D721Med (cell line): ENCODE measurements at regions not wholly inside any gene's neighbourhood (a gene's known extent, or its start where the extent isn't known, plus 50 kb on each side); places are given as distances from the start of the nearest gene placed in this dataset.

ENCODE experiments used
- DNase-seq: peaks from one replicate; pipeline ENCODE4 v3.0.0; 2011; ENCODE audit warnings: low spot score; ENCODE audit not compliant: insufficient read length
- FAIRE-seq: peaks from 2 replicates; lab custom pipeline; 2011; peaks lifted over from hg19 to GRCh38; lab: Jason Lieb, UNC
- CTCF ChIP-seq: IDR thresholded peaks from 2 replicates; pipeline ENCODE4 v1.5.1; 2012; ENCODE audit warnings: mild to moderate bottlenecking, control low read depth; ENCODE audit not compliant: insufficient read depth; ENCODE audit errors: missing control alignments

DNA sequence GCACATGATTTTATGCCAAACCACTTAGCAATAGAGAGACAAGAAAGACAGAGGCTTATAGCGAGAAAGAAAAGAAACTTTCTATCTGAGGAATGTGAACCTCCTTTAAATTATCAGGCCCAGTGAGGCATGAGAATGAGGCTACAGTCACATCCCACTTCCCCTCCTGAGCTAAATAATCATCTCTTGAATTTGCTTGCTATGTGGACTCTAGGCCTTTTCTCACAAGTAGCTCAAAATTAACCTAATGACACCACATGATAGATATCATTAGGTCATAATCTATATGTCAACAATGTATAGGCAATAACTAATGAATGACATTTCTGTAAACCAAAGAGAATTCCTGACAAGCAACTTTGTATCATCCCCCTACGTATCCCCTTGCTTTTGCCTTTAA, 301.5 kb upstream of the MGAT5 start:
- FAIRE-seq (no peak), DNase-seq (no peak)
- no peak for TF ChIP-seq CTCF

GRCh38 chr2:133952896-133953295, 301.0 kb upstream of the MGAT5 start:
- DNase-seq (no peak), FAIRE-seq (no peak)
- no peak for TF ChIP-seq CTCF

- no peak for TF ChIP-seq CTCF
- no peak for DNase-seq
- FAIRE-seq, result no peak
Measured at GRCh38 chr2:133953524-133953923, 300.3 kb upstream of the MGAT5 start.

- FAIRE-seq, result no peak
- no peak for TF ChIP-seq CTCF
- no peak for DNase-seq
Measured at GRCh38 chr2:133954636-133955035, 299.2 kb upstream of the MGAT5 start.

GRCh38 chr2:133955169-133955568, 298.7 kb upstream of the MGAT5 start:
- no peak for FAIRE-seq
- no peak for DNase-seq
- no peak for TF ChIP-seq CTCF

DNA sequence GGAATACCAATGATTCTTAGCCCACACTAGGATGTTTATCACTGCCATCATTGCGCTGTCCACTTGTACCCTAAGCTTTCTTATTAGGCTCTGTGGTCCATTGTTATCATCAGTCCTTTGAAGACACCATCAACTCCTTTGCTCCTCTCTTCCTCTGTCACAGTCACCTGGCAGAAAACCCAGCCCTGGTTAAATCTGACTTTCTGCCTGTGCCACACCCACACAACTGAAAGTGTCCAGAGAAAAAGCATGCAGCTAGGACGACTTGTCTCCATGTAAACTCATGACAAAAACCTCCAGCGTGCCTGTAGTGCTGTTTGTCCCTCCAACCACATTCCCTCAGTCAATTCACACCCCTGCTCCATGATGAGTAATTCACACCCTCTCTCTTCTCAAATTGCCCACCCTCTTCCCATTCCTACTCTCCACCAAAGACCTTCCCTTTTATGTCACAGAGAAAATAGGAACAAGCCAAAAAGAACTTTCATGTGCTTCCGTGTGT, 297.4 kb upstream of the MGAT5 start:
- DNase-seq, result no peak
- TF ChIP-seq CTCF, result no peak
- no peak for FAIRE-seq

- DNase-seq (no peak), FAIRE-seq (no peak)
- TF ChIP-seq CTCF, result no peak
Measured at GRCh38 chr2:133957724-133958480, 296.0 kb upstream of the MGAT5 start.
